ENCODE measurements at regions not wholly inside any gene's neighbourhood (a gene's known extent, or its start where the extent isn't known, plus 50 kb on each side); places are given as distances from the start of the nearest gene placed in this dataset.

DNA sequence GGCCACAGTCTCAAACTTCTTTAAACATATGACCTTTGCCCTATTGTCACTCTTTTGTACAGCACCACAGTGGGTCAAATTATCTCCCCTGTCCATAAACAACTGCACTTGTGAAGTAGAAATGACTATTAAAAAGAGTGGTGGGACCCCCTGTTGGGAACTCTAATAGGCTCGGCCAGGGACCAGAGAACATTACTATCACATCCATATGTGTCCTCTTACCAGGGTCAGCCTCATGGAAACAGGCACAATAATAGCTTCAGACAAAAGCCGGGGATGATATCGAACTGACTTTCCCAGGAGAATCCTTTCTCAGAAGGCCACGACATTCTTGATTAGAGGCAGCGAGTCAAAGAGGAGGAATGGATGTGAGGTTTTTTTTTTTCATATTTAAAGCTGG, 96.6 kb downstream of the NKX2-1 start:
- ATAC-seq: no peak
- no peaks in the 10 kb centered on the region for H3K4me1 ChIP-seq (replicated peaks in 1 of 2; ENCODE audit: control insufficient read depth in 2 of 2, insufficient read depth in 2 of 2, low read length in 2 of 2)
- TF ChIP-seq KDM1A (IDR thresholded peaks at IDR 0.05) (no peak), ZNF311 (CRISPR knock-in tag; IDR thresholded peaks at IDR 0.05) (no peak), SNRNP70 (optimal IDR thresholded peaks at IDR 0.05; ENCODE audit: low read depth, low read length) (no peak), ERF (CRISPR knock-in tag; IDR thresholded peaks at IDR 0.05) (no peak), RUNX1 (IDR thresholded peaks at IDR 0.05; ENCODE audit: low read depth) (no peak), FOXP1 (CRISPR knock-in tag; IDR thresholded peaks at IDR 0.05) (no peak), NFIX (CRISPR knock-in tag; IDR thresholded peaks at IDR 0.05; ENCODE audit: low read depth) (no peak), TCF3 (CRISPR knock-in tag; IDR thresholded peaks at IDR 0.05) (no peak), KAT8 (IDR thresholded peaks at IDR 0.05; ENCODE audit: low read depth) (no peak), GATAD2B (IDR thresholded peaks at IDR 0.05; ENCODE audit: borderline replicate concordance) (no peak), BRCA1 (IDR thresholded peaks at IDR 0.05) (no peak), BRCA1 (CRISPR knock-in tag; IDR thresholded peaks at IDR 0.05) (no peak), TBL1XR1 (IDR thresholded peaks at IDR 0.05; ENCODE audit: low read length in 2 of 2) (no peak), NRF1 (conservative IDR thresholded peaks at IDR 0.05 in 1 of 2, IDR thresholded peaks at IDR 0.05 in 1 of 2) (no peak), MEF2D (tag; conservative IDR thresholded peaks at IDR 0.05; ENCODE audit: low read depth) (no peak), ZNF121 (CRISPR knock-in tag; conservative IDR thresholded peaks at IDR 0.05) (no peak)
- TF ChIP-seq, protein P1, sequence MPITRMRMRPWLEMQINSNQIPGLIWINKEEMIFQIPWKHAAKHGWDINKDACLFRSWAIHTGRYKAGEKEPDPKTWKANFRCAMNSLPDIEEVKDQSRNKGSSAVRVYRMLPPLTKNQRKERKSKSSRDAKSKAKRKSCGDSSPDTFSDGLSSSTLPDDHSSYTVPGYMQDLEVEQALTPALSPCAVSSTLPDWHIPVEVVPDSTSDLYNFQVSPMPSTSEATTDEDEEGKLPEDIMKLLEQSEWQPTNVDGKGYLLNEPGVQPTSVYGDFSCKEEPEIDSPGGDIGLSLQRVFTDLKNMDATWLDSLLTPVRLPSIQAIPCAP (CRISPR knock-in tag; IDR thresholded peaks at IDR 0.05; ENCODE audit: borderline replicate concordance): no peak
- TF ChIP-seq, protein P2, sequence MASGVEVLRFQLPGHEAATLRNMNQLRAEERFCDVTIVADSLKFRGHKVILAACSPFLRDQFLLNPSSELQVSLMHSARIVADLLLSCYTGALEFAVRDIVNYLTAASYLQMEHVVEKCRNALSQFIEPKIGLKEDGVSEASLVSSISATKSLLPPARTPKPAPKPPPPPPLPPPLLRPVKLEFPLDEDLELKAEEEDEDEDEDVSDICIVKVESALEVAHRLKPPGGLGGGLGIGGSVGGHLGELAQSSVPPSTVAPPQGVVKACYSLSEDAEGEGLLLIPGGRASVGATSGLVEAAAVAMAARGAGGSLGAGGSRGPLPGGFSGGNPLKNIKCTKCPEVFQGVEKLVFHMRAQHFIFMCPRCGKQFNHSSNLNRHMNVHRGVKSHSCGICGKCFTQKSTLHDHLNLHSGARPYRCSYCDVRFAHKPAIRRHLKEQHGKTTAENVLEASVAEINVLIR (CRISPR knock-in tag; IDR thresholded peaks at IDR 0.05): no peak
- TF ChIP-seq, protein P3, sequence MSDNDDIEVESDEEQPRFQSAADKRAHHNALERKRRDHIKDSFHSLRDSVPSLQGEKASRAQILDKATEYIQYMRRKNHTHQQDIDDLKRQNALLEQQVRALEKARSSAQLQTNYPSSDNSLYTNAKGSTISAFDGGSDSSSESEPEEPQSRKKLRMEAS (CRISPR knock-in tag; IDR thresholded peaks at IDR 0.05): no peak
- TF ChIP-seq, protein P4, sequence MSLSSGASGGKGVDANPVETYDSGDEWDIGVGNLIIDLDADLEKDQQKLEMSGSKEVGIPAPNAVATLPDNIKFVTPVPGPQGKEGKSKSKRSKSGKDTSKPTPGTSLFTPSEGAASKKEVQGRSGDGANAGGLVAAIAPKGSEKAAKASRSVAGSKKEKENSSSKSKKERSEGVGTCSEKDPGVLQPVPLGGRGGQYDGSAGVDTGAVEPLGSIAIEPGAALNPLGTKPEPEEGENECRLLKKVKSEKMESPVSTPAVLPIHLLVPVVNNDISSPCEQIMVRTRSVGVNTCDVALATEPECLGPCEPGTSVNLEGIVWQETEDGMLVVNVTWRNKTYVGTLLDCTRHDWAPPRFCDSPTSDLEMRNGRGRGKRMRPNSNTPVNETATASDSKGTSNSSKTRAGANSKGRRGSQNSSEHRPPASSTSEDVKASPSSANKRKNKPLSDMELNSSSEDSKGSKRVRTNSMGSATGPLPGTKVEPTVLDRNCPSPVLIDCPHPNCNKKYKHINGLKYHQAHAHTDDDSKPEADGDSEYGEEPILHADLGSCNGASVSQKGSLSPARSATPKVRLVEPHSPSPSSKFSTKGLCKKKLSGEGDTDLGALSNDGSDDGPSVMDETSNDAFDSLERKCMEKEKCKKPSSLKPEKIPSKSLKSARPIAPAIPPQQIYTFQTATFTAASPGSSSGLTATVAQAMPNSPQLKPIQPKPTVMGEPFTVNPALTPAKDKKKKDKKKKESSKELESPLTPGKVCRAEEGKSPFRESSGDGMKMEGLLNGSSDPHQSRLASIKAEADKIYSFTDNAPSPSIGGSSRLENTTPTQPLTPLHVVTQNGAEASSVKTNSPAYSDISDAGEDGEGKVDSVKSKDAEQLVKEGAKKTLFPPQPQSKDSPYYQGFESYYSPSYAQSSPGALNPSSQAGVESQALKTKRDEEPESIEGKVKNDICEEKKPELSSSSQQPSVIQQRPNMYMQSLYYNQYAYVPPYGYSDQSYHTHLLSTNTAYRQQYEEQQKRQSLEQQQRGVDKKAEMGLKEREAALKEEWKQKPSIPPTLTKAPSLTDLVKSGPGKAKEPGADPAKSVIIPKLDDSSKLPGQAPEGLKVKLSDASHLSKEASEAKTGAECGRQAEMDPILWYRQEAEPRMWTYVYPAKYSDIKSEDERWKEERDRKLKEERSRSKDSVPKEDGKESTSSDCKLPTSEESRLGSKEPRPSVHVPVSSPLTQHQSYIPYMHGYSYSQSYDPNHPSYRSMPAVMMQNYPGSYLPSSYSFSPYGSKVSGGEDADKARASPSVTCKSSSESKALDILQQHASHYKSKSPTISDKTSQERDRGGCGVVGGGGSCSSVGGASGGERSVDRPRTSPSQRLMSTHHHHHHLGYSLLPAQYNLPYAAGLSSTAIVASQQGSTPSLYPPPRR (CRISPR knock-in tag; IDR thresholded peaks at IDR 0.05; ENCODE audit: borderline replicate concordance): no peak
- H3K9me1 ChIP-seq (ENCODE audit: control insufficient read depth, insufficient read depth, low read length): no peaks in the 10 kb centered on the region
- CTCF ChIA-PET (ENCODE audit: low intra/inter-chr PET ratio): no interaction called here
- no peak overlapping the region for H3K4me3 ChIP-seq
- FAIRE-seq: no peak
- H2AFZ ChIP-seq (ENCODE audit: low read depth, low read length): no peak overlapping the region
- WGBS (ENCODE audit: insufficient coverage, low coverage, missing lambda C conversion rate): 0% methylated on average over 5 of the region's 5 CpGs
- no peaks in the 10 kb centered on the region for H4K20me1 ChIP-seq (replicated peaks; ENCODE audit: control insufficient read depth, insufficient read depth, low read length)
- no peaks in the 10 kb centered on the region for H3K9me3 ChIP-seq (replicated peaks; ENCODE audit: control insufficient read depth, insufficient read depth, low read depth, low read length)
- no peak overlapping the region for H3K27ac ChIP-seq (ENCODE audit: extremely low read depth, low read depth, low read length)
- in situ Hi-C loops (cut with MboI): no loop called here
- intact Hi-C loops (cut with micrococcal nuclease): no loop called here
- POLR2A ChIA-PET: no interaction called here
- H3K79me2 ChIP-seq (ENCODE audit: control insufficient read depth, insufficient read depth, low read length): no peaks in the 10 kb centered on the region
- H3K27me3 ChIP-seq (ENCODE audit: control insufficient read depth in 2 of 2, insufficient read depth in 2 of 2, low read length in 2 of 2): no peaks in the 10 kb centered on the region
- no peak for DNase-seq (ENCODE audit: extremely low read depth in 1 of 4, low spot score in 3 of 4)
- H3K4me2 ChIP-seq (ENCODE audit: insufficient read depth, low read length): no peak overlapping the region
- H3K36me3 ChIP-seq (ENCODE audit: control insufficient read depth, insufficient read depth, low read length): no peaks in the 10 kb centered on the region
- BruUV-seq (replicated peaks): no TSS peak
- no peak overlapping the region for H3K9ac ChIP-seq (ENCODE audit: insufficient read depth in 1 of 2, low read depth in 2 of 2, low read length in 2 of 2)
